Breast epithelium (tissue), 3 donors: ENCODE measurements at regions not wholly inside any gene's neighbourhood (a gene's known extent, or its start where the extent isn't known, plus 50 kb on each side); places are given as distances from the start of the nearest gene placed in this dataset.

Experiments used
- POLR2A ChIP-seq: fragments of 450-650 bp; IDR thresholded peaks from one replicate; pipeline ENCODE4 v1.6.1; 2016; ENCODE audit warnings: antibody characterized with exemption, mild to moderate bottlenecking, moderate library complexity
- TF ChIP-seq, protein P1 (sequence below), 3 donors: fragments of 450-650 bp; IDR thresholded peaks; one replicate each; pipeline ENCODE4 v1.5.1; 2016 to 2017; ENCODE audit warnings: antibody characterized with exemption in 3 of 3, mild to moderate bottlenecking in 3 of 3, moderate library complexity in 3 of 3

DNA sequence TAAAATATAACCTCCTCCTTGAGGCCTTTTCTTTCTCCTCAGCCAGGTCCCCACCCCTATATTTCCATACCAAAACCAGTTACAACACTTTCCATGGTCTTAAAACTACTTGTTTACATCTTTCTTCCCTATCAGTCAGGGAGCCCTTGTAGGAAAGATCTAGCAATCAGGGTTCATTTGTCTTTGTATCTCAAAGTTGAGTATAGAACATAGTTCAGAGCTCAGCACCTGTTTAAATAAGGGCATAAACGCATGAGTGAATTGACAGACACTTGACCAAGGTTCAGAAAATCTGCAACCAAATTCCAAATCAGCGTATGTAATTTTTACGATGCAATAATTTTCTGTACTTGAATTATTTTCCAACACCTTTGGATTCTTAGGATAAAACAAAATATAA, 352.2 kb upstream of the MAGEB16 start:
- TF ChIP-seq, protein P1, sequence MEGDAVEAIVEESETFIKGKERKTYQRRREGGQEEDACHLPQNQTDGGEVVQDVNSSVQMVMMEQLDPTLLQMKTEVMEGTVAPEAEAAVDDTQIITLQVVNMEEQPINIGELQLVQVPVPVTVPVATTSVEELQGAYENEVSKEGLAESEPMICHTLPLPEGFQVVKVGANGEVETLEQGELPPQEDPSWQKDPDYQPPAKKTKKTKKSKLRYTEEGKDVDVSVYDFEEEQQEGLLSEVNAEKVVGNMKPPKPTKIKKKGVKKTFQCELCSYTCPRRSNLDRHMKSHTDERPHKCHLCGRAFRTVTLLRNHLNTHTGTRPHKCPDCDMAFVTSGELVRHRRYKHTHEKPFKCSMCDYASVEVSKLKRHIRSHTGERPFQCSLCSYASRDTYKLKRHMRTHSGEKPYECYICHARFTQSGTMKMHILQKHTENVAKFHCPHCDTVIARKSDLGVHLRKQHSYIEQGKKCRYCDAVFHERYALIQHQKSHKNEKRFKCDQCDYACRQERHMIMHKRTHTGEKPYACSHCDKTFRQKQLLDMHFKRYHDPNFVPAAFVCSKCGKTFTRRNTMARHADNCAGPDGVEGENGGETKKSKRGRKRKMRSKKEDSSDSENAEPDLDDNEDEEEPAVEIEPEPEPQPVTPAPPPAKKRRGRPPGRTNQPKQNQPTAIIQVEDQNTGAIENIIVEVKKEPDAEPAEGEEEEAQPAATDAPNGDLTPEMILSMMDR (IDR thresholded peaks at IDR 0.05), result no peak
- TF ChIP-seq POLR2A, result no peak
